ENCODE measurements at regions not wholly inside any gene's neighbourhood (a gene's known extent, or its start where the extent isn't known, plus 50 kb on each side); places are given as distances from the start of the nearest gene placed in this dataset.

GRCh38 chr6:6474170-6474920, 114.2 kb upstream of the LY86 start:
- no peaks in the 10 kb centered on the region for H3K36me3 ChIP-seq (ENCODE audit: control insufficient read depth, insufficient read depth, low read length)
- Mint-ChIP-seq H3K36me3 (ENCODE audit: insufficient read depth, unreplicated experiment) (no peaks in the 10 kb centered on the region), H3K27me3 (ENCODE audit: insufficient read depth, unreplicated experiment) (peaks cover 13% of the 10 kb centered on the region), H3K4me1 (ENCODE audit: low read depth, unreplicated experiment) (no peaks in the 10 kb centered on the region), H3K4me3 (ENCODE audit: unreplicated experiment) (no peak overlapping the region), H3K9me3 (ENCODE audit: unreplicated experiment) (peaks cover 17% of the 10 kb centered on the region), H3K27ac (ENCODE audit: unreplicated experiment) (no peak overlapping the region)
- intact Hi-C loops (cut with micrococcal nuclease; ENCODE audit: unreplicated experiment): no loop called here
- no peaks in the 10 kb centered on the region for H3K27me3 ChIP-seq (replicated peaks; ENCODE audit: control insufficient read depth, insufficient read depth, low read length)
- no peaks in the 10 kb centered on the region for H3K9me3 ChIP-seq
- no peak overlapping the region for H3K4me3 ChIP-seq (ENCODE audit: low read depth, low read length)
- no peak for TF ChIP-seq CTCF (IDR thresholded peaks at IDR 0.05; ENCODE audit: insufficient read depth in 1 of 2, low read depth in 1 of 2, low read length in 1 of 2, severe bottlenecking in 1 of 2, unreplicated experiment in 1 of 2)
- BruUV-seq (replicated peaks): no TSS peak
- no peak for DNase-seq
- ChIA-PET POLR2A (no interaction called here), CTCF (no interaction called here)
- H3K4me1 ChIP-seq: no peaks in the 10 kb centered on the region

- H3K9me3 ChIP-seq: no peaks in the 10 kb centered on the region
- no peaks in the 10 kb centered on the region for H3K9me3 Mint-ChIP-seq (ENCODE audit: unreplicated experiment)
- H3K36me3 ChIP-seq (ENCODE audit: control insufficient read depth, insufficient read depth, low read length): no peaks in the 10 kb centered on the region
- no peaks in the 10 kb centered on the region for H3K36me3 Mint-ChIP-seq (ENCODE audit: insufficient read depth, unreplicated experiment)
- no peak overlapping the region for H3K27ac Mint-ChIP-seq (ENCODE audit: unreplicated experiment)
- H3K4me3 Mint-ChIP-seq (ENCODE audit: unreplicated experiment): no peak overlapping the region
- no peak for DNase-seq
- H3K27me3 ChIP-seq (replicated peaks; ENCODE audit: control insufficient read depth, insufficient read depth, low read length): no peaks in the 10 kb centered on the region
- no peaks in the 10 kb centered on the region for H3K4me1 Mint-ChIP-seq (ENCODE audit: low read depth, unreplicated experiment)
- H3K4me1 ChIP-seq: no peaks in the 10 kb centered on the region
- peaks cover 19% of the 10 kb centered on the region for H3K27me3 Mint-ChIP-seq (ENCODE audit: insufficient read depth, unreplicated experiment)
- no TSS peak for BruUV-seq (replicated peaks)
- intact Hi-C loops (cut with micrococcal nuclease; ENCODE audit: unreplicated experiment): no loop called here
- no peak overlapping the region for H3K4me3 ChIP-seq (ENCODE audit: low read depth, low read length)
- ChIA-PET CTCF (no interaction called here), POLR2A (no interaction called here)
- TF ChIP-seq CTCF (IDR thresholded peaks at IDR 0.05; ENCODE audit: insufficient read depth in 1 of 2, low read depth in 1 of 2, low read length in 1 of 2, severe bottlenecking in 1 of 2, unreplicated experiment in 1 of 2): no peak
These were observed 108.7 kb upstream of the LY86 start for GRCh38 chr6:6479785-6480184.

GRCh38 chr6:6482256-6482655, 106.3 kb upstream of the LY86 start:
- ChIA-PET POLR2A (no interaction called here), CTCF (no interaction called here)
- TF ChIP-seq CTCF (IDR thresholded peaks at IDR 0.05; ENCODE audit: insufficient read depth in 1 of 2, low read depth in 1 of 2, low read length in 1 of 2, severe bottlenecking in 1 of 2, unreplicated experiment in 1 of 2): no peak
- no peak overlapping the region for H3K4me3 Mint-ChIP-seq (ENCODE audit: unreplicated experiment)
- no peak overlapping the region for H3K27ac Mint-ChIP-seq (ENCODE audit: unreplicated experiment)
- Histone ChIP-seq H3K36me3 (ENCODE audit: control insufficient read depth, insufficient read depth, low read length) (no peaks in the 10 kb centered on the region), H3K4me3 (ENCODE audit: low read depth, low read length) (no peak overlapping the region), H3K27me3 (replicated peaks; ENCODE audit: control insufficient read depth, insufficient read depth, low read length) (no peaks in the 10 kb centered on the region), H3K4me1 (no peaks in the 10 kb centered on the region), H3K9me3 (no peaks in the 10 kb centered on the region)
- no peaks in the 10 kb centered on the region for H3K36me3 Mint-ChIP-seq (ENCODE audit: insufficient read depth, unreplicated experiment)
- no TSS peak for BruUV-seq (replicated peaks)
- no peaks in the 10 kb centered on the region for H3K4me1 Mint-ChIP-seq (ENCODE audit: low read depth, unreplicated experiment)
- peaks cover 21% of the 10 kb centered on the region for H3K27me3 Mint-ChIP-seq (ENCODE audit: insufficient read depth, unreplicated experiment)
- DNase-seq: no peak
- no peaks in the 10 kb centered on the region for H3K9me3 Mint-ChIP-seq (ENCODE audit: unreplicated experiment)
- intact Hi-C loops (cut with micrococcal nuclease; ENCODE audit: unreplicated experiment): no loop called here
